ENCODE measurements at regions not wholly inside any gene's neighbourhood (a gene's known extent, or its start where the extent isn't known, plus 50 kb on each side); places are given as distances from the start of the nearest gene placed in this dataset.
A peak's percentile ranks its signal among the peaks of the same experiment; 100 is the strongest.

DNA sequence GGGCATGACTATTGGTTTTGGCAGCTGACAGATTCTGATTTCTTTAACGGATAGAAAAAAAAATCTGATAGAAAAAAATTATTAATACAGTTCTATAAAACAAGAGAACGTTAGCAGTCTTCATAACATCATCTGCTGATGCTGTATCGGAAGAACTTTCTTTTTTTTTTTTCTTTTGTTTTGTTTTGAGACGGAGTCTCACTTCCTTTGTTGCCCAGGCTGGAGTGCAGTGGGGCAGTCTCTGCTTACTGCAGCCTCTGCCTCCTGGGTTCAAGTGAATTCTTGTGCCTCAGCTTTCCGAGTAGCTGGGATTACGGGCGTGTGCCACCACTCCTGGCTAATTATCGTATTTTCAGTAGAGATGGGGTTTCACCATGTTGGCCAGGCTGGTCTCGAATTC, 271.2 kb upstream of the DPPA4 start:
- TF ChIP-seq, protein P1, sequence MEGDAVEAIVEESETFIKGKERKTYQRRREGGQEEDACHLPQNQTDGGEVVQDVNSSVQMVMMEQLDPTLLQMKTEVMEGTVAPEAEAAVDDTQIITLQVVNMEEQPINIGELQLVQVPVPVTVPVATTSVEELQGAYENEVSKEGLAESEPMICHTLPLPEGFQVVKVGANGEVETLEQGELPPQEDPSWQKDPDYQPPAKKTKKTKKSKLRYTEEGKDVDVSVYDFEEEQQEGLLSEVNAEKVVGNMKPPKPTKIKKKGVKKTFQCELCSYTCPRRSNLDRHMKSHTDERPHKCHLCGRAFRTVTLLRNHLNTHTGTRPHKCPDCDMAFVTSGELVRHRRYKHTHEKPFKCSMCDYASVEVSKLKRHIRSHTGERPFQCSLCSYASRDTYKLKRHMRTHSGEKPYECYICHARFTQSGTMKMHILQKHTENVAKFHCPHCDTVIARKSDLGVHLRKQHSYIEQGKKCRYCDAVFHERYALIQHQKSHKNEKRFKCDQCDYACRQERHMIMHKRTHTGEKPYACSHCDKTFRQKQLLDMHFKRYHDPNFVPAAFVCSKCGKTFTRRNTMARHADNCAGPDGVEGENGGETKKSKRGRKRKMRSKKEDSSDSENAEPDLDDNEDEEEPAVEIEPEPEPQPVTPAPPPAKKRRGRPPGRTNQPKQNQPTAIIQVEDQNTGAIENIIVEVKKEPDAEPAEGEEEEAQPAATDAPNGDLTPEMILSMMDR (IDR thresholded peaks at IDR 0.05; ENCODE audit: low read depth, low read length, missing control alignments) = no peak
- DNase-seq (ENCODE audit: low read depth) = no peak
- no peak overlapping the region for H3K4me3 ChIP-seq (ENCODE audit: low read depth, low read length)
- in situ Hi-C loops (cut with HindIII; ENCODE audit: low sequenced_read_pairs) = no loop called here

DNA sequence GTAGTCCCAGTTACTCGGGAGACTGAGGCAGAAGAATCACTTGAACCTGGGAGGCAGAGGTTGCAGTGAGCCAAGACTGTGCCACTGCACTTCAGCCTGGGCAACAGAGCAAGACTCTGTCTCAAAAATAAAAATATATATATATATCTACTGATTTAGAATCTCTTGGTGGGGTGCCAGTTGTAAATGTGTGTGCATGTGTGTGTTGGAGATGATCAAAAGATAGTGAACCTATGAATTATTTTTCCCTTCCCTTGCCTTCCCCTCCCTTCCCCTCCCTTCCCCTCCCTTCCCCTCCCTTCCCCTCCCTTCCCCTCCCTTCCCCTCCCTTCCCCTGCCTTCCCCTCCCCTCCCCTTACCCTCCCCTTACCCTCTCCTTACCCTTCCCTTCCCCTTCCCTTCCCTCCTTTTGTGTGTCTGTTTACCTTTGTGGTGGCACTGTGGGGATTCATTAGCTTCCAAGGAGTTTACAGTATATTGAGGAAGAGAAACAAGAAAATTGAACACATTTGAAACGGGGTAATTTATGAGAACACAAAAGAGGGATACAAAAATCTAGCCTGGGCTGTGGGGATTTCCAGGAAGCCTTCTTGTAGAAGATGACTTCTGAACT, 281.5 kb upstream of the DPPA4 start:
- no peak overlapping the region for H3K4me3 ChIP-seq (ENCODE audit: low read depth, low read length)
- in situ Hi-C loops (cut with HindIII; ENCODE audit: low sequenced_read_pairs) = no loop called here
- no peak for DNase-seq (ENCODE audit: low read depth)
- TF ChIP-seq, protein P1 (IDR thresholded peaks at IDR 0.05; ENCODE audit: low read depth, low read length, missing control alignments) = no peak

DNA sequence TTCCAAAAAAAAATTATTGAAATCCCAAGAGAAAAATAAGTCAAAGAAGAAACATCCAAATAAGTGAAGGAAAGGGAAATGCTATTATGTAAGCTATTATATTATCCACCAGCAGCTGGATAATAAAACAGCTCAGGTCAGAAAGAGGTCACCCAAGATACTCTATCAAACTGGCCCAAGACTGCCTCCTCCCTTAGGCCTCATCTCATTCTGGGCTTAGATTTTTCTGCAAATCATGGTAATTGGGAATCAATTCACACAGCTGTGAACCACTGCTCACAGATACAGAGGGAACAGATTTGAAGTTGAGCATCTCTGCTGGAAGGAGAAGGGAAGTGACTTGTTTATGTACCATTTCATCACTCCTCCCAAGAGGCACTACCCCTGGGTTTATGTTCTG, 294.6 kb upstream of the DPPA4 start:
- no peak for DNase-seq (ENCODE audit: low read depth)
- in situ Hi-C loops (cut with HindIII; ENCODE audit: low sequenced_read_pairs) = no loop called here
- no peak overlapping the region for H3K4me3 ChIP-seq (ENCODE audit: low read depth, low read length)
- TF ChIP-seq, protein P1 (IDR thresholded peaks at IDR 0.05; ENCODE audit: low read depth, low read length, missing control alignments) = no peak

DNA sequence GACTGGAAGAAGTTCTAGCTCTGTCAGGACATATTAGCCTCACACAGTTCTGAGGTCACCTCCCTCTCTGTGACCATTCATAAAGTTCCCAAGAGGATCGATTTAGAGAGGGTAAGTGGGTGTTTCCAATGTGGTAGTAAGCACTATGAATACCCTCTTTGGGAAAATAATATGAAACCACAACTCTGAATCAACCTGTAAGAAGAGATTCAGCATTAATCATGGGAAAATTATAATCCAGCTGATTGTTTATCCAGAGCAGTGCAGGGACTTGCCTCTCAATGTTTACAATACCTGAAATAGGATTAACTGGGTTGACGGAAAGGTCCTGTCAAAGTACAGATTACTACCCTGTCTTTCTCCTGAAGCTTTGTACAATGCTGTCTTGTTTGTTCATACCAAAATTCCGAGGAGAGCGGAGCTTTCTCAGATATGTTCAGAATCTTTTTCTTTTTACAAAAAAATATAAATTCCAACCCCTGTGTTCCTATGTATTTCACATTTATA, 302.9 kb upstream of the DPPA4 start:
- TF ChIP-seq, protein P1 (IDR thresholded peaks at IDR 0.05; ENCODE audit: low read depth, low read length, missing control alignments) = no peak
- in situ Hi-C loops (cut with HindIII; ENCODE audit: low sequenced_read_pairs) = loop anchor here (5.0 kb wide), 1 partner anchor 43 kb away; no protein-coding TSS in a partner anchor
- no peak for DNase-seq (ENCODE audit: low read depth)
- H3K4me3 ChIP-seq (ENCODE audit: low read depth, low read length) = no peak overlapping the region

DNA sequence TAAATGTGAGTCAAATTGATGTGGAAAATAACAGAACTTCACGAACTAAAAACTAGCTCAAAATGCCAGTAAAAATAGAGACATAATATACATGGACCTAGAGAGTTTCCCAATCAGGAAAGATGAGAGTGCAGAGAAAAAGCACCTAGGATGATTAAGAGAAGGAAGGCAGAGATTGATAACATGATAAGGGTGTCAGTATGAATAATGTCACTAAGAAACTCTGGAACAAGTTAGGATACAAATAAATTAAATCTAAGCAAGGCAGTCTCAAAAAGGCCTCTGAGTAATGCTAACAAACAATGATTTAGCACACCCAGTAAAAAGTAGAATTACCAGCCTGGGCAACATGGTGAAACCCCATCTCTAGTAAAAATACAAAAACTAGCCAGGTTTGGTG, 304.7 kb upstream of the DPPA4 start:
- in situ Hi-C loops (cut with HindIII; ENCODE audit: low sequenced_read_pairs) = loop anchor here (5.0 kb wide), 1 partner anchor 45 kb away; no protein-coding TSS in a partner anchor
- no peak overlapping the region for H3K4me3 ChIP-seq (ENCODE audit: low read depth, low read length)
- TF ChIP-seq, protein P1 (IDR thresholded peaks at IDR 0.05; ENCODE audit: low read depth, low read length, missing control alignments) = no peak
- DNase-seq (ENCODE audit: low read depth) = no peak

DNA sequence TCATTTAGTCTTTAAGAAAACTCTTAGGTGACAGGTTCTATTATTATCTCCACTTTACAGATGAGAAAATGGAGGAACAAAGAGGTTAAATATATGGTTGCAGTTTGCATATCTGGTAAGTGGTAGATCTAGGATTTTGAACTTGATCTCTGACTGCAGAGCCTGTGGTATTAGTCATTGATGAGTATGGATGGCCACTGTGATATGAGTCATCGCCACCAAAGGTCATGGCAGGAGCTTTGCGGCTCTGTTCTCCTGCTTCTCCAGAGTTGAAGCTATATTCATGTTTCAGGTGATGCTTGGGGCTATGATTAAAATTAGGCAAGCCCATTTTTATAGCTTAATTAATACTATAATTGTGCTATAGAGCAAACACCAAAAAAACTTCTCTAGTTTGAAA, 306.2 kb upstream of the DPPA4 start:
- in situ Hi-C loops (cut with HindIII; ENCODE audit: low sequenced_read_pairs) = loop anchor here (5.0 kb wide), 1 partner anchor 46 kb away; no protein-coding TSS in a partner anchor
- no peak overlapping the region for H3K4me3 ChIP-seq (ENCODE audit: low read depth, low read length)
- TF ChIP-seq, protein P1 (IDR thresholded peaks at IDR 0.05; ENCODE audit: low read depth, low read length, missing control alignments) = no peak
- peak; percentile 32 for DNase-seq (ENCODE audit: low read depth)

Data from astrocyte of the cerebellum (primary cell).